ENCODE measurements at regions not wholly inside any gene's neighbourhood (a gene's known extent, or its start where the extent isn't known, plus 50 kb on each side); places are given as distances from the start of the nearest gene placed in this dataset.

DNA sequence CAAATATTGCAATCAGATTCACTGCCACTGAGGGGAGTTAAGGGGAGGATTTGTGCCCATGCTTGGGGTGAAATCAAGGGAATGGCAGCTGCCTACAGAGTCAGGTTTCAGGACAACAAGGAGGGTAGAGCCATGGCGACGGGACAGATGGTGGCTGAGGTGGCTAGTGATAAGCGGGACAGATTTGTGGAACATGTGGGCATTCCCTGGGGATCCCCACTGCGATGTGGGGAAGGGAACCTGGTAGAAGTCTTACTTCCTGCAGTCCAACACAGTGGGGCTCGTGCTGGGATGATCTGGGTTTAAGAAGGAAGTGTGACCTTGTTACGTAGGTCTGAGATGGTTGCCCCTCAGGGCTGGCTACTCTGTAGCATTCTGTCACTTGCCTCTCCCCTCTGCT lies 292.0 kb upstream of the JARID2 start:
- H3K9ac ChIP-seq (ENCODE audit: low read length), result no peak overlapping the region
- H3K9me3 ChIP-seq (replicated peaks; ENCODE audit: insufficient read depth, low read length), result no peaks in the 10 kb centered on the region
- H3K9me2 ChIP-seq (replicated peaks; ENCODE audit: insufficient read depth, low read length), result no peaks in the 10 kb centered on the region
- TF ChIP-seq EZH2 (optimal IDR thresholded peaks at IDR 0.05; ENCODE audit: low read depth, low read length) (no peak), EZH2phosphoT487 (IDR thresholded peaks at IDR 0.05; ENCODE audit: low read length) (no peak)
- TF ChIP-seq, protein P1, sequence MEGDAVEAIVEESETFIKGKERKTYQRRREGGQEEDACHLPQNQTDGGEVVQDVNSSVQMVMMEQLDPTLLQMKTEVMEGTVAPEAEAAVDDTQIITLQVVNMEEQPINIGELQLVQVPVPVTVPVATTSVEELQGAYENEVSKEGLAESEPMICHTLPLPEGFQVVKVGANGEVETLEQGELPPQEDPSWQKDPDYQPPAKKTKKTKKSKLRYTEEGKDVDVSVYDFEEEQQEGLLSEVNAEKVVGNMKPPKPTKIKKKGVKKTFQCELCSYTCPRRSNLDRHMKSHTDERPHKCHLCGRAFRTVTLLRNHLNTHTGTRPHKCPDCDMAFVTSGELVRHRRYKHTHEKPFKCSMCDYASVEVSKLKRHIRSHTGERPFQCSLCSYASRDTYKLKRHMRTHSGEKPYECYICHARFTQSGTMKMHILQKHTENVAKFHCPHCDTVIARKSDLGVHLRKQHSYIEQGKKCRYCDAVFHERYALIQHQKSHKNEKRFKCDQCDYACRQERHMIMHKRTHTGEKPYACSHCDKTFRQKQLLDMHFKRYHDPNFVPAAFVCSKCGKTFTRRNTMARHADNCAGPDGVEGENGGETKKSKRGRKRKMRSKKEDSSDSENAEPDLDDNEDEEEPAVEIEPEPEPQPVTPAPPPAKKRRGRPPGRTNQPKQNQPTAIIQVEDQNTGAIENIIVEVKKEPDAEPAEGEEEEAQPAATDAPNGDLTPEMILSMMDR (IDR thresholded peaks at IDR 0.05; ENCODE audit: low read length), result no peak
- H3K36me3 ChIP-seq (replicated peaks; ENCODE audit: insufficient read depth, low read length), result no peaks in the 10 kb centered on the region
- H3K79me2 ChIP-seq (ENCODE audit: low read length), result no peaks in the 10 kb centered on the region
- no peak overlapping the region for H2AFZ ChIP-seq (ENCODE audit: low read length)
- H3K4me3 ChIP-seq (ENCODE audit: low read length), result no peak overlapping the region
- H3K27ac ChIP-seq (ENCODE audit: low read length), result no peak overlapping the region
- no peaks in the 10 kb centered on the region for H3F3A ChIP-seq (ENCODE audit: insufficient read depth, low read length)
- no peaks in the 10 kb centered on the region for H4K20me1 ChIP-seq (ENCODE audit: insufficient read depth, low read length)
- no peaks in the 10 kb centered on the region for H3K27me3 ChIP-seq (replicated peaks; ENCODE audit: insufficient read depth, low read length)
- no peak for DNase-seq
- no peak overlapping the region for H3K4me2 ChIP-seq (ENCODE audit: low read depth, low read length)
- no peaks in the 10 kb centered on the region for H3K4me1 ChIP-seq (ENCODE audit: low read length)

DNA sequence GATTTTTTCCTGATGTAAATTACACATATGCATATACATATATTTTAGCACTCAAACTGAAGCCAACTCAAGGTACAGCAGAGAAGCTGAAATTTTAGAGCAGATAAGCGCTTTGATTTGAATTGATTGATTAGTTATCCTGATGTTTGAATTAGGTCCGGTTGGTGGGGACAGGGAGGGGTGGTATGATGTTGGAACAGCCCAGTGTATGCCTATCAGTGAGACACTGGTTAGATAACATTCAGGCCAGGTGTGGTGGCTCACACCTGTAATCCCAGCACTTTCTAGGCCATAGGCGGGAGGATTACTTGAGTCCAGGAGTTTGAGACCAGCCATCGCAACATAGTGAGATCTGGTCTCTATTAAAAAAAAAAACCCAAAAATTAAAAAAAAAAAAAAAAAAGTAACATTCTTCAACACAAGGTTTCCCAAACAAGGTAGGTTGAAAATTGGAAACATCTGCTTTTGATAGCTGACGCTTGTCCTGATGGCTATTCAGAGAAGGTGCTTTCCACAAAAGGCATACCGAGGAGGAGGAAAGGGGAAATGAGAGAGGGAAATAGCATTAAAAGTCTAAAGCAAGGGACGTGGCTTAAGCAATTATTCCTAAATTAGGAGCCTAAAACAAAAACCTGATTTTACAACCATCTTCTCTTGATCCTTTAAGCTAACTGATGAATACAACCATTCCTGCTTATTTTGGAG lies 288.4 kb upstream of the JARID2 start:
- no peak overlapping the region for H3K27ac ChIP-seq (ENCODE audit: low read length)
- no peak overlapping the region for H2AFZ ChIP-seq (ENCODE audit: low read length)
- no peaks in the 10 kb centered on the region for H3K4me1 ChIP-seq (ENCODE audit: low read length)

DNA sequence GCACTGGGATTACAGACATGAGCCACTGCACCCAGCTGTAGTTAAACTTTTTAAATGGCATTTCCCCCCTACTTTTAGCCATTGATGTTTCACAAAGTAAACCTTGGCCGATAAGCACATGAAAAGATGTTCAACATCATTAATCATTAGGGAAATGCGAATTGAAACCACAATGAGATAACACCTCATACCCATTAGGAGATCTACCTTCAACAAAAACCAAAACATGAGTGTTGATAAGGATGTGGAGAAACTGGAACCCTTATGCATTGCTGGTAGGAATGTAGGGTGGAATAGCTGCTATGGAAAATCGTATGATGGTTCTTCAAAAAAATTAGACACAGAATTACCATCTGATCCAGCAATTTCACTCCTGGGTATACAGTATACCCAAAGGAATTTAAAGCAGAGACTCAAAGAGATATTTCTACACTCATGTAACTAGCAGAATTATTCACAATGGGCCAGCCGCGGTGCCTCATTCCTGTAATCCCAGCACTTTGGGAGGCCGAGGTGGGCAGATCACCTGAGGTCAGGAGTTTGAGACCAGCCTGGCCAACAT lies 286.5 kb upstream of the JARID2 start:
- Histone ChIP-seq H3K4me1 (ENCODE audit: low read length) (no peaks in the 10 kb centered on the region), H3K36me3 (replicated peaks; ENCODE audit: insufficient read depth, low read length) (no peaks in the 10 kb centered on the region), H3K9me3 (replicated peaks; ENCODE audit: insufficient read depth, low read length) (no peaks in the 10 kb centered on the region), H3K27ac (ENCODE audit: low read length) (no peak overlapping the region), H3K9ac (ENCODE audit: low read length) (no peak overlapping the region), H3K27me3 (replicated peaks; ENCODE audit: insufficient read depth, low read length) (no peaks in the 10 kb centered on the region), H2AFZ (ENCODE audit: low read length) (no peak overlapping the region), H3K4me3 (ENCODE audit: low read length) (no peak overlapping the region), H3F3A (ENCODE audit: insufficient read depth, low read length) (no peaks in the 10 kb centered on the region), H3K9me2 (replicated peaks; ENCODE audit: insufficient read depth, low read length) (no peaks in the 10 kb centered on the region), H3K79me2 (ENCODE audit: low read length) (no peaks in the 10 kb centered on the region), H3K4me2 (ENCODE audit: low read depth, low read length) (no peak overlapping the region), H4K20me1 (ENCODE audit: insufficient read depth, low read length) (no peaks in the 10 kb centered on the region)
- no peak for TF ChIP-seq EZH2 (optimal IDR thresholded peaks at IDR 0.05; ENCODE audit: low read depth, low read length)
- TF ChIP-seq, protein P1 (IDR thresholded peaks at IDR 0.05; ENCODE audit: low read length), result no peak
- TF ChIP-seq EZH2phosphoT487 (IDR thresholded peaks at IDR 0.05; ENCODE audit: low read length), result no peak
- DNase-seq, result no peak

More for the DNA sequence above, 288.4 kb upstream of the JARID2 start:
- Histone ChIP-seq H3K27me3 (replicated peaks; ENCODE audit: insufficient read depth, low read length) (no peaks in the 10 kb centered on the region), H3K4me3 (ENCODE audit: low read length) (no peak overlapping the region), H3K9ac (ENCODE audit: low read length) (no peak overlapping the region), H3K9me3 (replicated peaks; ENCODE audit: insufficient read depth, low read length) (no peaks in the 10 kb centered on the region), H3K36me3 (replicated peaks; ENCODE audit: insufficient read depth, low read length) (no peaks in the 10 kb centered on the region), H3K79me2 (ENCODE audit: low read length) (no peaks in the 10 kb centered on the region), H3F3A (ENCODE audit: insufficient read depth, low read length) (no peaks in the 10 kb centered on the region), H3K4me2 (ENCODE audit: low read depth, low read length) (no peak overlapping the region), H3K9me2 (replicated peaks; ENCODE audit: insufficient read depth, low read length) (no peaks in the 10 kb centered on the region), H4K20me1 (ENCODE audit: insufficient read depth, low read length) (no peaks in the 10 kb centered on the region)
- TF ChIP-seq EZH2phosphoT487 (IDR thresholded peaks at IDR 0.05; ENCODE audit: low read length) (no peak), EZH2 (optimal IDR thresholded peaks at IDR 0.05; ENCODE audit: low read depth, low read length) (no peak)
- TF ChIP-seq, protein P1 (IDR thresholded peaks at IDR 0.05; ENCODE audit: low read length), result no peak
- DNase-seq, result no peak

All from MM.1S (cell line).